ENCODE measurements at regions not wholly inside any gene's neighbourhood (a gene's known extent, or its start where the extent isn't known, plus 50 kb on each side); places are given as distances from the start of the nearest gene placed in this dataset.

GRCh38 chr3:95227092-95227491 is 1164.2 kb downstream of the NSUN3 start:
- intact Hi-C loops (cut with micrococcal nuclease; ENCODE audit: unreplicated experiment): no loop called here
- CTCF ChIA-PET: interaction anchor here (0.6 kb wide), 1 partner anchor 291 kb away, joined by 3 read pairs; no protein-coding TSS in a partner anchor
- no peak for DNase-seq
- H3K36me3 Mint-ChIP-seq (ENCODE audit: insufficient read depth, unreplicated experiment): no peaks in the 10 kb centered on the region
- peaks cover 7% of the 10 kb centered on the region for H3K9me3 Mint-ChIP-seq (ENCODE audit: low read depth, unreplicated experiment)
- no peak for TF ChIP-seq CTCF (IDR thresholded peaks at IDR 0.05; ENCODE audit: unreplicated experiment)
- H3K27ac Mint-ChIP-seq (ENCODE audit: unreplicated experiment): no peak overlapping the region
- H3K4me1 Mint-ChIP-seq (ENCODE audit: low read depth, unreplicated experiment): no peaks in the 10 kb centered on the region
- no TSS peak for BruUV-seq (replicated peaks)
- H3K4me3 Mint-ChIP-seq (ENCODE audit: low read depth, unreplicated experiment): no peak overlapping the region
- H3K27me3 Mint-ChIP-seq (ENCODE audit: unreplicated experiment): no peaks in the 10 kb centered on the region

GRCh38 chr3:95228416-95228815 is 1165.6 kb downstream of the NSUN3 start:
- CTCF ChIA-PET: interaction anchor here (0.6 kb wide), 1 partner anchor 12 kb away, joined by 3 read pairs; no protein-coding TSS in a partner anchor
- Mint-ChIP-seq H3K36me3 (ENCODE audit: insufficient read depth, unreplicated experiment) (no peaks in the 10 kb centered on the region), H3K27ac (ENCODE audit: unreplicated experiment) (no peak overlapping the region), H3K4me3 (ENCODE audit: low read depth, unreplicated experiment) (no peak overlapping the region), H3K9me3 (ENCODE audit: low read depth, unreplicated experiment) (peaks cover 7% of the 10 kb centered on the region), H3K27me3 (ENCODE audit: unreplicated experiment) (no peaks in the 10 kb centered on the region), H3K4me1 (ENCODE audit: low read depth, unreplicated experiment) (no peaks in the 10 kb centered on the region)
- intact Hi-C loops (cut with micrococcal nuclease; ENCODE audit: unreplicated experiment): no loop called here
- no TSS peak for BruUV-seq (replicated peaks)
- DNase-seq: no peak
- no peak for TF ChIP-seq CTCF (IDR thresholded peaks at IDR 0.05; ENCODE audit: unreplicated experiment)

- no TSS peak for BruUV-seq (replicated peaks)
- H3K27ac Mint-ChIP-seq (ENCODE audit: unreplicated experiment): no peak overlapping the region
- no peak for DNase-seq
- H3K9me3 Mint-ChIP-seq (ENCODE audit: low read depth, unreplicated experiment): peaks cover 4% of the 10 kb centered on the region
- H3K4me1 Mint-ChIP-seq (ENCODE audit: low read depth, unreplicated experiment): no peaks in the 10 kb centered on the region
- no peaks in the 10 kb centered on the region for H3K27me3 Mint-ChIP-seq (ENCODE audit: unreplicated experiment)
- H3K4me3 Mint-ChIP-seq (ENCODE audit: low read depth, unreplicated experiment): no peak overlapping the region
- CTCF ChIA-PET: no interaction called here
- intact Hi-C loops (cut with micrococcal nuclease; ENCODE audit: unreplicated experiment): no loop called here
- H3K36me3 Mint-ChIP-seq (ENCODE audit: insufficient read depth, unreplicated experiment): no peaks in the 10 kb centered on the region
- TF ChIP-seq CTCF (IDR thresholded peaks at IDR 0.05; ENCODE audit: unreplicated experiment): no peak
These were observed 1173.1 kb downstream of the NSUN3 start for GRCh38 chr3:95235916-95236315.

- Mint-ChIP-seq H3K4me3 (ENCODE audit: low read depth, unreplicated experiment) (no peak overlapping the region), H3K27ac (ENCODE audit: unreplicated experiment) (no peak overlapping the region), H3K27me3 (ENCODE audit: unreplicated experiment) (no peaks in the 10 kb centered on the region), H3K4me1 (ENCODE audit: low read depth, unreplicated experiment) (no peaks in the 10 kb centered on the region), H3K36me3 (ENCODE audit: insufficient read depth, unreplicated experiment) (no peaks in the 10 kb centered on the region), H3K9me3 (ENCODE audit: low read depth, unreplicated experiment) (peaks cover 2% of the 10 kb centered on the region)
- no TSS peak for BruUV-seq (replicated peaks)
- no peak for TF ChIP-seq CTCF (IDR thresholded peaks at IDR 0.05; ENCODE audit: unreplicated experiment)
- no peak for DNase-seq
- CTCF ChIA-PET: no interaction called here
- intact Hi-C loops (cut with micrococcal nuclease; ENCODE audit: unreplicated experiment): no loop called here
These were observed 1174.9 kb downstream of the NSUN3 start for GRCh38 chr3:95237783-95238182.
